GM23338 (cell line): ENCODE measurements at regions not wholly inside any gene's neighbourhood (a gene's known extent, or its start where the extent isn't known, plus 50 kb on each side); places are given as distances from the start of the nearest gene placed in this dataset.

ENCODE experiments used
- CREB1 ChIP-seq: fragments of 250-450 bp; sonication (Bioruptor Pico); IDR thresholded peaks from 2 replicates; pipeline ENCODE4 v1.5.0; 2020; ENCODE audit warnings: low read depth, mild to moderate bottlenecking, moderate library complexity
- ETS1 ChIP-seq: IDR thresholded peaks from 2 replicates; pipeline ENCODE4 v1.6.1; 2016; ENCODE audit warnings: antibody characterized with exemption
- EZH2 ChIP-seq: fragments of 200-600 bp; sonication (generic); IDR thresholded peaks from one replicate; pipeline ENCODE4 v1.8.0; 2017; ENCODE audit warnings: antibody characterized with exemption, mild to moderate bottlenecking, low read depth; ENCODE audit not compliant: unreplicated experiment
- EZH2phosphoT487 ChIP-seq: fragments of 200-600 bp; sonication (generic); IDR thresholded peaks from one replicate; pipeline ENCODE4 v1.8.1; 2018; ENCODE audit warnings: antibody characterized with exemption; ENCODE audit not compliant: unreplicated experiment
- JUNB ChIP-seq: IDR thresholded peaks from one replicate; pipeline ENCODE4 v1.6.1; 2016; ENCODE audit warnings: antibody characterized with exemption; ENCODE audit not compliant: unreplicated experiment
- NANOG ChIP-seq: IDR thresholded peaks from 2 replicates; pipeline ENCODE4 v1.6.1; 2016; ENCODE audit warnings: antibody characterized with exemption, borderline replicate concordance
- POLR2AphosphoS5 ChIP-seq: IDR thresholded peaks from 2 replicates; pipeline ENCODE4 v1.6.1; 2016; ENCODE audit warnings: antibody characterized with exemption, low read depth
- STAT1 ChIP-seq: IDR thresholded peaks from one replicate; pipeline ENCODE4 v1.6.1; 2016; ENCODE audit warnings: antibody characterized with exemption; ENCODE audit not compliant: unreplicated experiment
- ZNF114 ChIP-seq: fragments of 250-450 bp; sonication (Bioruptor Pico); IDR thresholded peaks from 2 replicates; pipeline ENCODE4 v1.5.0; 2020; ENCODE audit warnings: mild to moderate bottlenecking, moderate library complexity
- ZNF331 ChIP-seq: fragments of 250-450 bp; sonication (Bioruptor Pico); IDR thresholded peaks from 2 replicates; pipeline ENCODE4 v1.5.0; 2020; ENCODE audit warnings: low read depth, mild to moderate bottlenecking, moderate library complexity
- TF ChIP-seq, protein P1 (sequence below), 2 experiments: fragments of 200-600 bp in 1 of 2; sonication (generic) in 1 of 2; conservative IDR thresholded peaks; 2 replicates each; pipeline versions ENCODE4 v1.5.1 to v1.6.1; 2016 to 2017; ENCODE audit warnings: antibody characterized with exemption in 2 of 2, low read depth in 2 of 2, mild to moderate bottlenecking in 2 of 2, moderate library complexity in 1 of 2
- TF ChIP-seq, protein P2 (sequence below): IDR thresholded peaks from one replicate; pipeline ENCODE4 v1.6.1; 2018; ENCODE audit warnings: antibody characterized with exemption; ENCODE audit not compliant: unreplicated experiment

- TF ChIP-seq, protein P1, sequence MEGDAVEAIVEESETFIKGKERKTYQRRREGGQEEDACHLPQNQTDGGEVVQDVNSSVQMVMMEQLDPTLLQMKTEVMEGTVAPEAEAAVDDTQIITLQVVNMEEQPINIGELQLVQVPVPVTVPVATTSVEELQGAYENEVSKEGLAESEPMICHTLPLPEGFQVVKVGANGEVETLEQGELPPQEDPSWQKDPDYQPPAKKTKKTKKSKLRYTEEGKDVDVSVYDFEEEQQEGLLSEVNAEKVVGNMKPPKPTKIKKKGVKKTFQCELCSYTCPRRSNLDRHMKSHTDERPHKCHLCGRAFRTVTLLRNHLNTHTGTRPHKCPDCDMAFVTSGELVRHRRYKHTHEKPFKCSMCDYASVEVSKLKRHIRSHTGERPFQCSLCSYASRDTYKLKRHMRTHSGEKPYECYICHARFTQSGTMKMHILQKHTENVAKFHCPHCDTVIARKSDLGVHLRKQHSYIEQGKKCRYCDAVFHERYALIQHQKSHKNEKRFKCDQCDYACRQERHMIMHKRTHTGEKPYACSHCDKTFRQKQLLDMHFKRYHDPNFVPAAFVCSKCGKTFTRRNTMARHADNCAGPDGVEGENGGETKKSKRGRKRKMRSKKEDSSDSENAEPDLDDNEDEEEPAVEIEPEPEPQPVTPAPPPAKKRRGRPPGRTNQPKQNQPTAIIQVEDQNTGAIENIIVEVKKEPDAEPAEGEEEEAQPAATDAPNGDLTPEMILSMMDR (conservative IDR thresholded peaks at IDR 0.05; ENCODE audit: low read depth in 2 of 2) = no peak
- TF ChIP-seq EZH2phosphoT487 = no peak
- TF ChIP-seq CREB1 = no peak
- no peak for TF ChIP-seq NANOG
- no peak for TF ChIP-seq EZH2
- no peak for TF ChIP-seq POLR2AphosphoS5
- TF ChIP-seq, protein P2, sequence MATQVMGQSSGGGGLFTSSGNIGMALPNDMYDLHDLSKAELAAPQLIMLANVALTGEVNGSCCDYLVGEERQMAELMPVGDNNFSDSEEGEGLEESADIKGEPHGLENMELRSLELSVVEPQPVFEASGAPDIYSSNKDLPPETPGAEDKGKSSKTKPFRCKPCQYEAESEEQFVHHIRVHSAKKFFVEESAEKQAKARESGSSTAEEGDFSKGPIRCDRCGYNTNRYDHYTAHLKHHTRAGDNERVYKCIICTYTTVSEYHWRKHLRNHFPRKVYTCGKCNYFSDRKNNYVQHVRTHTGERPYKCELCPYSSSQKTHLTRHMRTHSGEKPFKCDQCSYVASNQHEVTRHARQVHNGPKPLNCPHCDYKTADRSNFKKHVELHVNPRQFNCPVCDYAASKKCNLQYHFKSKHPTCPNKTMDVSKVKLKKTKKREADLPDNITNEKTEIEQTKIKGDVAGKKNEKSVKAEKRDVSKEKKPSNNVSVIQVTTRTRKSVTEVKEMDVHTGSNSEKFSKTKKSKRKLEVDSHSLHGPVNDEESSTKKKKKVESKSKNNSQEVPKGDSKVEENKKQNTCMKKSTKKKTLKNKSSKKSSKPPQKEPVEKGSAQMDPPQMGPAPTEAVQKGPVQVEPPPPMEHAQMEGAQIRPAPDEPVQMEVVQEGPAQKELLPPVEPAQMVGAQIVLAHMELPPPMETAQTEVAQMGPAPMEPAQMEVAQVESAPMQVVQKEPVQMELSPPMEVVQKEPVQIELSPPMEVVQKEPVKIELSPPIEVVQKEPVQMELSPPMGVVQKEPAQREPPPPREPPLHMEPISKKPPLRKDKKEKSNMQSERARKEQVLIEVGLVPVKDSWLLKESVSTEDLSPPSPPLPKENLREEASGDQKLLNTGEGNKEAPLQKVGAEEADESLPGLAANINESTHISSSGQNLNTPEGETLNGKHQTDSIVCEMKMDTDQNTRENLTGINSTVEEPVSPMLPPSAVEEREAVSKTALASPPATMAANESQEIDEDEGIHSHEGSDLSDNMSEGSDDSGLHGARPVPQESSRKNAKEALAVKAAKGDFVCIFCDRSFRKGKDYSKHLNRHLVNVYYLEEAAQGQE = no peak
- no peak for TF ChIP-seq ETS1
- no peak for TF ChIP-seq STAT1
- no peak for TF ChIP-seq JUNB
- TF ChIP-seq ZNF331 (CRISPR knock-in tag) = no peak
- TF ChIP-seq ZNF114 (CRISPR knock-in tag) = no peak
Observed at GRCh38 chr16:86864586-86864985, 286.2 kb downstream of the FOXL1 start.
